ENCODE measurements at regions not wholly inside any gene's neighbourhood (a gene's known extent, or its start where the extent isn't known, plus 50 kb on each side); places are given as distances from the start of the nearest gene placed in this dataset.

DNA sequence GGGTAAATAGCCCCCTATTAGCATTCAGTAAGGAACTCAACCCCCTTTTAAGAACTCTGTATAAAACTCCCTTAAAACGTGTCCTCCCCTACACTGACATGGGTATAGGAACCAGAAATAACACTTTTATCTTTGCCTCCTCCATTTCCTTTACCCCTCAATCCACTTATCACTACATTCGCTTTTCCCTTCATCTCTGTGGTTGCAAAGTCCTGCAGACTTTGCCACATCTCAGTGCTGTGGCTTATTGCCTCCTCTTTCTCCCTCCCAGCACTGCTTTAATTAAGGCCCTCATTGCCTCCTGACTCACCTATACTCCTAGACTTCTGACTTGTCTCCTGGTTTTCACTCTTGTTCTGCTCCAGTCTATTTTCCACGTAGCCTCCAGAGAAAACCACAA is 94.3 kb upstream of the GADL1 start:
- TF ChIP-seq CEBPB (IDR thresholded peaks at IDR 0.05; ENCODE audit: borderline replicate concordance, low read depth, low read length) (no peak), ZNF343 (CRISPR knock-in tag; IDR thresholded peaks at IDR 0.05) (no peak), NFE2L2 (IDR thresholded peaks at IDR 0.05; ENCODE audit: low read length) (no peak), POLR2A (IDR thresholded peaks at IDR 0.05; ENCODE audit: insufficient read depth in 1 of 2, low read depth in 2 of 2, low read length in 2 of 2) (no peak), ZNF563 (CRISPR knock-in tag; IDR thresholded peaks at IDR 0.05) (no peak)
- TF ChIP-seq, protein P1, sequence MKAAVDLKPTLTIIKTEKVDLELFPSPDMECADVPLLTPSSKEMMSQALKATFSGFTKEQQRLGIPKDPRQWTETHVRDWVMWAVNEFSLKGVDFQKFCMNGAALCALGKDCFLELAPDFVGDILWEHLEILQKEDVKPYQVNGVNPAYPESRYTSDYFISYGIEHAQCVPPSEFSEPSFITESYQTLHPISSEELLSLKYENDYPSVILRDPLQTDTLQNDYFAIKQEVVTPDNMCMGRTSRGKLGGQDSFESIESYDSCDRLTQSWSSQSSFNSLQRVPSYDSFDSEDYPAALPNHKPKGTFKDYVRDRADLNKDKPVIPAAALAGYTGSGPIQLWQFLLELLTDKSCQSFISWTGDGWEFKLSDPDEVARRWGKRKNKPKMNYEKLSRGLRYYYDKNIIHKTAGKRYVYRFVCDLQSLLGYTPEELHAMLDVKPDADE (CRISPR knock-in tag; IDR thresholded peaks at IDR 0.05) = no peak
- TF ChIP-seq, protein P2, sequence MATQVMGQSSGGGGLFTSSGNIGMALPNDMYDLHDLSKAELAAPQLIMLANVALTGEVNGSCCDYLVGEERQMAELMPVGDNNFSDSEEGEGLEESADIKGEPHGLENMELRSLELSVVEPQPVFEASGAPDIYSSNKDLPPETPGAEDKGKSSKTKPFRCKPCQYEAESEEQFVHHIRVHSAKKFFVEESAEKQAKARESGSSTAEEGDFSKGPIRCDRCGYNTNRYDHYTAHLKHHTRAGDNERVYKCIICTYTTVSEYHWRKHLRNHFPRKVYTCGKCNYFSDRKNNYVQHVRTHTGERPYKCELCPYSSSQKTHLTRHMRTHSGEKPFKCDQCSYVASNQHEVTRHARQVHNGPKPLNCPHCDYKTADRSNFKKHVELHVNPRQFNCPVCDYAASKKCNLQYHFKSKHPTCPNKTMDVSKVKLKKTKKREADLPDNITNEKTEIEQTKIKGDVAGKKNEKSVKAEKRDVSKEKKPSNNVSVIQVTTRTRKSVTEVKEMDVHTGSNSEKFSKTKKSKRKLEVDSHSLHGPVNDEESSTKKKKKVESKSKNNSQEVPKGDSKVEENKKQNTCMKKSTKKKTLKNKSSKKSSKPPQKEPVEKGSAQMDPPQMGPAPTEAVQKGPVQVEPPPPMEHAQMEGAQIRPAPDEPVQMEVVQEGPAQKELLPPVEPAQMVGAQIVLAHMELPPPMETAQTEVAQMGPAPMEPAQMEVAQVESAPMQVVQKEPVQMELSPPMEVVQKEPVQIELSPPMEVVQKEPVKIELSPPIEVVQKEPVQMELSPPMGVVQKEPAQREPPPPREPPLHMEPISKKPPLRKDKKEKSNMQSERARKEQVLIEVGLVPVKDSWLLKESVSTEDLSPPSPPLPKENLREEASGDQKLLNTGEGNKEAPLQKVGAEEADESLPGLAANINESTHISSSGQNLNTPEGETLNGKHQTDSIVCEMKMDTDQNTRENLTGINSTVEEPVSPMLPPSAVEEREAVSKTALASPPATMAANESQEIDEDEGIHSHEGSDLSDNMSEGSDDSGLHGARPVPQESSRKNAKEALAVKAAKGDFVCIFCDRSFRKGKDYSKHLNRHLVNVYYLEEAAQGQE (IDR thresholded peaks at IDR 0.05; ENCODE audit: borderline replicate concordance in 1 of 2, low read depth in 1 of 2, low read length in 2 of 2) = no peak
- TF ChIP-seq, protein P3, sequence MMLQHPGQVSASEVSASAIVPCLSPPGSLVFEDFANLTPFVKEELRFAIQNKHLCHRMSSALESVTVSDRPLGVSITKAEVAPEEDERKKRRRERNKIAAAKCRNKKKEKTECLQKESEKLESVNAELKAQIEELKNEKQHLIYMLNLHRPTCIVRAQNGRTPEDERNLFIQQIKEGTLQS (CRISPR knock-in tag; IDR thresholded peaks at IDR 0.05) = no peak
- TF ChIP-seq, protein P4, sequence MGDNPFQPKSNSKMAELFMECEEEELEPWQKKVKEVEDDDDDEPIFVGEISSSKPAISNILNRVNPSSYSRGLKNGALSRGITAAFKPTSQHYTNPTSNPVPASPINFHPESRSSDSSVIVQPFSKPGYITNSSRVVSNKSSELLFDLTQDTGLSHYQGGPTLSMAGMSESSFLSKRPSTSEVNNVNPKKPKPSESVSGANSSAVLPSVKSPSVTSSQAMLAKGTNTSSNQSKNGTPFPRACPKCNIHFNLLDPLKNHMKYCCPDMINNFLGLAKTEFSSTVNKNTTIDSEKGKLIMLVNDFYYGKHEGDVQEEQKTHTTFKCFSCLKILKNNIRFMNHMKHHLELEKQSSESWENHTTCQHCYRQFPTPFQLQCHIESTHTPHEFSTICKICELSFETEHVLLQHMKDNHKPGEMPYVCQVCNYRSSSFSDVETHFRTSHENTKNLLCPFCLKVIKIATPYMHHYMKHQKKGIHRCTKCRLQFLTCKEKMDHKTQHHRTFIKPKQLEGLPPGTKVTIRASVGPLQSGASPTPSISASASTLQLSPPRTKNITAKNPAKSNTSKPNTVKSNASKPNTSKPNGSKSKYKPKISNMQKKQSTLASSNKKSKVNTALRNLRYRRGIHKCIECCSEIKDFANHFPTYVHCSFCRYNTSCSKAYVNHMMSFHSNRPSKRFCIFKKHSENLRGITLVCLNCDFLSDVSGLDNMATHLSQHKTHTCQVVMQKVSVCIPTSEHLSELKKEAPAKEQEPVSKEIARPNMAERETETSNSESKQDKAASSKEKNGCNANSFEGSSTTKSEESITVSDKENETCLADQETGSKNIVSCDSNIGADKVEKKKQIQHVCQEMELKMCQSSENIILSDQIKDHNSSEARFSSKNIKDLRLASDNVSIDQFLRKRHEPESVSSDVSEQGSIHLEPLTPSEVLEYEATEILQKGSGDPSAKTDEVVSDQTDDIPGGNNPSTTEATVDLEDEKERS (CRISPR knock-in tag; IDR thresholded peaks at IDR 0.05) = no peak
- TF ChIP-seq, protein P5, sequence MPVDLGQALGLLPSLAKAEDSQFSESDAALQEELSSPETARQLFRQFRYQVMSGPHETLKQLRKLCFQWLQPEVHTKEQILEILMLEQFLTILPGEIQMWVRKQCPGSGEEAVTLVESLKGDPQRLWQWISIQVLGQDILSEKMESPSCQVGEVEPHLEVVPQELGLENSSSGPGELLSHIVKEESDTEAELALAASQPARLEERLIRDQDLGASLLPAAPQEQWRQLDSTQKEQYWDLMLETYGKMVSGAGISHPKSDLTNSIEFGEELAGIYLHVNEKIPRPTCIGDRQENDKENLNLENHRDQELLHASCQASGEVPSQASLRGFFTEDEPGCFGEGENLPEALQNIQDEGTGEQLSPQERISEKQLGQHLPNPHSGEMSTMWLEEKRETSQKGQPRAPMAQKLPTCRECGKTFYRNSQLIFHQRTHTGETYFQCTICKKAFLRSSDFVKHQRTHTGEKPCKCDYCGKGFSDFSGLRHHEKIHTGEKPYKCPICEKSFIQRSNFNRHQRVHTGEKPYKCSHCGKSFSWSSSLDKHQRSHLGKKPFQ (CRISPR knock-in tag; IDR thresholded peaks at IDR 0.05; ENCODE audit: insufficient replicate concordance) = no peak
- TF ChIP-seq, protein P6, sequence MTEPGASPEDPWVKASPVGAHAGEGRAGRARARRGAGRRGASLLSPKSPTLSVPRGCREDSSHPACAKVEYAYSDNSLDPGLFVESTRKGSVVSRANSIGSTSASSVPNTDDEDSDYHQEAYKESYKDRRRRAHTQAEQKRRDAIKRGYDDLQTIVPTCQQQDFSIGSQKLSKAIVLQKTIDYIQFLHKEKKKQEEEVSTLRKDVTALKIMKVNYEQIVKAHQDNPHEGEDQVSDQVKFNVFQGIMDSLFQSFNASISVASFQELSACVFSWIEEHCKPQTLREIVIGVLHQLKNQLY (CRISPR knock-in tag; IDR thresholded peaks at IDR 0.05) = no peak
- TF ChIP-seq, protein P7, sequence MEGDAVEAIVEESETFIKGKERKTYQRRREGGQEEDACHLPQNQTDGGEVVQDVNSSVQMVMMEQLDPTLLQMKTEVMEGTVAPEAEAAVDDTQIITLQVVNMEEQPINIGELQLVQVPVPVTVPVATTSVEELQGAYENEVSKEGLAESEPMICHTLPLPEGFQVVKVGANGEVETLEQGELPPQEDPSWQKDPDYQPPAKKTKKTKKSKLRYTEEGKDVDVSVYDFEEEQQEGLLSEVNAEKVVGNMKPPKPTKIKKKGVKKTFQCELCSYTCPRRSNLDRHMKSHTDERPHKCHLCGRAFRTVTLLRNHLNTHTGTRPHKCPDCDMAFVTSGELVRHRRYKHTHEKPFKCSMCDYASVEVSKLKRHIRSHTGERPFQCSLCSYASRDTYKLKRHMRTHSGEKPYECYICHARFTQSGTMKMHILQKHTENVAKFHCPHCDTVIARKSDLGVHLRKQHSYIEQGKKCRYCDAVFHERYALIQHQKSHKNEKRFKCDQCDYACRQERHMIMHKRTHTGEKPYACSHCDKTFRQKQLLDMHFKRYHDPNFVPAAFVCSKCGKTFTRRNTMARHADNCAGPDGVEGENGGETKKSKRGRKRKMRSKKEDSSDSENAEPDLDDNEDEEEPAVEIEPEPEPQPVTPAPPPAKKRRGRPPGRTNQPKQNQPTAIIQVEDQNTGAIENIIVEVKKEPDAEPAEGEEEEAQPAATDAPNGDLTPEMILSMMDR (CRISPR knock-in tag; IDR thresholded peaks at IDR 0.05) = no peak

Measured in HepG2 (cell line).